ENCODE measurements at regions not wholly inside any gene's neighbourhood (a gene's known extent, or its start where the extent isn't known, plus 50 kb on each side); places are given as distances from the start of the nearest gene placed in this dataset.

DNA sequence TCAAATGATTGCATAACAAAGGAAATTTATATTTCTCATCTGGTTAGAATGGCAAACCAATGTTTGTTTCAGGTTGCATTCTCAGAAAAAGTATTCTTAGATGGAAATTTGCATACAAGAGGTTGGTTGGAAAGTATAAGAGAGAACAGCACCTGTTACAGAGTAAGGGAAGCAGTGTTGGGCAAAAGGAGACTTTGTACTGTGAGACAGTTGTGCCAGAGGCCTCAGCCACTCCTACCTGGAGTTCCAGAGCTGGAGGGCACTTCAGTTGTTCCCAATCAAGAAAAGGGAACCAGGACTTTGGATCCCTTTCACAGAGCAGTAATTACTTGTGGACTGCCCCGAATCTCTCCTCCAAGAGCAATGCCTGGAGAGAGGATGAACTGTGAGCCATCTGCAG is 81.8 kb downstream of the SPRY2 start:
- no peak for ATAC-seq (ENCODE audit: low FRiP score in 2 of 2)
- no peak for DNase-seq
- Histone ChIP-seq H3K36me3 (no peaks in the 10 kb centered on the region), H3K9me3 (peaks cover 0 to 4% (median 0%) of the 10 kb centered on the region in 4 donors), H3K27ac (no peak overlapping the region), H3K4me3 (no peak overlapping the region), H3K27me3 (no peaks in the 10 kb centered on the region), H3K4me1 (no peaks in the 10 kb centered on the region)
- TF ChIP-seq POLR2A (IDR thresholded peaks at IDR 0.05) (no peak), EP300 (IDR thresholded peaks at IDR 0.05) (no peak), POLR2AphosphoS5 (IDR thresholded peaks at IDR 0.05) (no peak)
- TF ChIP-seq, protein P1, sequence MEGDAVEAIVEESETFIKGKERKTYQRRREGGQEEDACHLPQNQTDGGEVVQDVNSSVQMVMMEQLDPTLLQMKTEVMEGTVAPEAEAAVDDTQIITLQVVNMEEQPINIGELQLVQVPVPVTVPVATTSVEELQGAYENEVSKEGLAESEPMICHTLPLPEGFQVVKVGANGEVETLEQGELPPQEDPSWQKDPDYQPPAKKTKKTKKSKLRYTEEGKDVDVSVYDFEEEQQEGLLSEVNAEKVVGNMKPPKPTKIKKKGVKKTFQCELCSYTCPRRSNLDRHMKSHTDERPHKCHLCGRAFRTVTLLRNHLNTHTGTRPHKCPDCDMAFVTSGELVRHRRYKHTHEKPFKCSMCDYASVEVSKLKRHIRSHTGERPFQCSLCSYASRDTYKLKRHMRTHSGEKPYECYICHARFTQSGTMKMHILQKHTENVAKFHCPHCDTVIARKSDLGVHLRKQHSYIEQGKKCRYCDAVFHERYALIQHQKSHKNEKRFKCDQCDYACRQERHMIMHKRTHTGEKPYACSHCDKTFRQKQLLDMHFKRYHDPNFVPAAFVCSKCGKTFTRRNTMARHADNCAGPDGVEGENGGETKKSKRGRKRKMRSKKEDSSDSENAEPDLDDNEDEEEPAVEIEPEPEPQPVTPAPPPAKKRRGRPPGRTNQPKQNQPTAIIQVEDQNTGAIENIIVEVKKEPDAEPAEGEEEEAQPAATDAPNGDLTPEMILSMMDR (IDR thresholded peaks at IDR 0.05) = no peak
- WGBS, 2 donors = 79 to 81% methylated on average over 1 of the region's 1 CpG

DNA sequence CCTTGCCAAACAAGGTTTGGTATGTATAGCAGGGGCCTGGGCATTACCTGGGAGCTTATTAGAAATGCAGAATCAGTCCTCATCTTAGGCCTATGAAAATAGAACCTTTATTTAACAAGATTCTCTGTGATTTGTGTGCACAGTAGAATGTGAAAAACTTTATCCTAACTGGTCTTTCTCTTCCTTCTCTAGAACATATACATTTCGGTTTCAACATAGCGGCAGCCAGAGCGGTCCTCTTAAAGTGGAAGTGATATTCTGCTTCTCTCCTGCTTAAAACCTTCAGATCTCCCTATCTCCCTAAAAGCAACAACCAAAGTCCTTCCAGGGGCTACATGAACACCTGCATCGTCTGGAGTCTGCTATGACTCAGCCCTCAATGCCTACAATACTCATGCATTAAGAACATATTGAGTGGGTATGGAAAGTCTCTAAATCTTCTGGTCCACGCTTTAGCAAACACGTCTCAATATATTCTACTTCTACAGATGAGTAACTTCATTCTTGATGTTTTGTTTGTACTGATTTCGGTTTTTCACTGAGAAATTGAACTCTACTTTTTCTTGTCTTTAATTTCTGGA is 84.5 kb downstream of the SPRY2 start:
- no peaks in the 10 kb centered on the region for H3K27me3 ChIP-seq
- TF ChIP-seq POLR2A (IDR thresholded peaks at IDR 0.05) (no peak), EP300 (IDR thresholded peaks at IDR 0.05) (no peak)
- WGBS, 2 donors = 84 to 88% methylated on average over 7 of the region's 7 CpGs

DNA sequence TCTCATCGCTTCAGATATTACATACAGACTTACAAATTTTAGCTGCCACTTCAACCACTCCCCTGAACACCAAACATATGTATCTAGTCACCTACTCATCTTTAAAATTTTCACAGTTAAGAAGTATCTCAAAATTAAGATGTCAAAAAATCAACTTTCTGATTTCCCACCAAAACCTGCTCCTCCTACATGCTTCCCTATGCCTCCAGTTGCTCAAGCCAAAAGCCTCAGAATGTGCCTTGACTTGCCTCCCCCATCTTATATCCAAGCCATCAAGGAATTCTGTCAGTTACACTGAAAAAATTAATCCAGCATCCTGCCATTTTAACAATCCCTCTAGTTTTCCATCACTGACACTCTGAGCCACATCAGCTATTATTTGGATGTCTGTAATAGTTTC is 85.0 kb downstream of the SPRY2 start:
- DNase-seq (no peak), ATAC-seq (ENCODE audit: low FRiP score in 2 of 2) (no peak)
- Histone ChIP-seq H3K4me1 (no peaks in the 10 kb centered on the region), H3K4me3 (no peak overlapping the region), H3K27me3 (no peaks in the 10 kb centered on the region), H3K27ac (no peak overlapping the region), H3K36me3 (no peaks in the 10 kb centered on the region), H3K9me3 (no peaks in the 10 kb centered on the region)
- WGBS, 2 donors = 91 to 100% methylated on average over 1 of the region's 1 CpG
- no peak for TF ChIP-seq EP300 (IDR thresholded peaks at IDR 0.05)
- TF ChIP-seq, protein P1 (IDR thresholded peaks at IDR 0.05) = no peak
- no peak for TF ChIP-seq POLR2AphosphoS5 (IDR thresholded peaks at IDR 0.05)
- no peak for TF ChIP-seq POLR2A (IDR thresholded peaks at IDR 0.05)

More for the DNA sequence above, 84.5 kb downstream of the SPRY2 start:
- H3K9me3 ChIP-seq = no peaks in the 10 kb centered on the region
- H3K36me3 ChIP-seq = no peaks in the 10 kb centered on the region
- ATAC-seq (ENCODE audit: low FRiP score in 2 of 2) (no peak), DNase-seq (no peak)
- no peaks in the 10 kb centered on the region for H3K4me1 ChIP-seq
- H3K27ac ChIP-seq = no peak overlapping the region
- no peak overlapping the region for H3K4me3 ChIP-seq

DNA sequence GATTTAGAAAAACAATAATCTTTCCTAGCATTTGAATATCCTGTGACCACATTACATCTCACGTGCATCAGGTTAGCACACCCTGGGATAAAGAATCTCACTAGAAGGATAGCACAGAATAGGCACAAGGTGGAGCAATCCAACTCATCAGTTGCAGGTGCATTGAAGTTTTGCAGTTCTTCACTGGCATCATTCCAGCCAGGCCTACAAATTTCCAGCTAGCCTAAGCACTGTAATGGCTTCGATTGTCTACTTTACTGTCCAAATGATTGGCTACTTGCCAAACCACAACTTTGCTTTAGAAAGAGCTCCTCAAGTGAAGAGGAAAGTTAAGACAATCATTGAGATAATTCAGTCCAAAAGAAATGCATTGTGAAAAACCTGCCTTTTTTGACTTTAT is 89.5 kb downstream of the SPRY2 start:
- H3K9me3 ChIP-seq = no peaks in the 10 kb centered on the region
- DNase-seq (no peak), ATAC-seq (ENCODE audit: low FRiP score in 2 of 2) (no peak)
- H3K4me3 ChIP-seq = no peak overlapping the region
- H3K27ac ChIP-seq = no peak overlapping the region
- WGBS, 2 donors = 42 to 43% methylated on average over 2 of the region's 2 CpGs
- H3K4me1 ChIP-seq = no peaks in the 10 kb centered on the region
- no peaks in the 10 kb centered on the region for H3K27me3 ChIP-seq
- TF ChIP-seq, protein P1 (IDR thresholded peaks at IDR 0.05) = no peak
- no peak for TF ChIP-seq POLR2AphosphoS5 (IDR thresholded peaks at IDR 0.05)
- TF ChIP-seq EP300 (IDR thresholded peaks at IDR 0.05) = no peak
- TF ChIP-seq POLR2A (IDR thresholded peaks at IDR 0.05) = no peak
- H3K36me3 ChIP-seq = no peaks in the 10 kb centered on the region

- WGBS, 2 donors = 77 to 78% methylated on average over 7 of the region's 7 CpGs
- Histone ChIP-seq H3K4me3 (no peak overlapping the region), H3K36me3 (no peaks in the 10 kb centered on the region), H3K27me3 (no peaks in the 10 kb centered on the region), H3K9me3 (no peaks in the 10 kb centered on the region), H3K27ac (no peak overlapping the region), H3K4me1 (no peaks in the 10 kb centered on the region)
- ATAC-seq (ENCODE audit: low FRiP score in 2 of 2) = no peak
- TF ChIP-seq EP300 (IDR thresholded peaks at IDR 0.05) (no peak), POLR2AphosphoS5 (IDR thresholded peaks at IDR 0.05) (no peak), POLR2A (IDR thresholded peaks at IDR 0.05) (no peak)
- TF ChIP-seq, protein P1 (IDR thresholded peaks at IDR 0.05) = no peak
- no peak for DNase-seq
Measured at GRCh38 chr13:80250213-80250810, 90.6 kb downstream of the SPRY2 start.
